GM19324 (cell line): ENCODE measurements at regions not wholly inside any gene's neighbourhood (a gene's known extent, or its start where the extent isn't known, plus 50 kb on each side); places are given as distances from the start of the nearest gene placed in this dataset.

Experiments used
- ATAC-seq: cut with Tn5 transposase; IDR thresholded peaks from one replicate; pipeline ENCODE4 v1.9.1; 2021; ENCODE audit warnings: mild to moderate bottlenecking, moderate library complexity; ENCODE audit not compliant: unreplicated experiment, low FRiP score

GRCh38 chr5:167570431-167570830, 721.0 kb upstream of the WWC1 start:
- no peak for ATAC-seq

GRCh38 chr5:167571824-167572223, 719.6 kb upstream of the WWC1 start:
- ATAC-seq = no peak

DNA sequence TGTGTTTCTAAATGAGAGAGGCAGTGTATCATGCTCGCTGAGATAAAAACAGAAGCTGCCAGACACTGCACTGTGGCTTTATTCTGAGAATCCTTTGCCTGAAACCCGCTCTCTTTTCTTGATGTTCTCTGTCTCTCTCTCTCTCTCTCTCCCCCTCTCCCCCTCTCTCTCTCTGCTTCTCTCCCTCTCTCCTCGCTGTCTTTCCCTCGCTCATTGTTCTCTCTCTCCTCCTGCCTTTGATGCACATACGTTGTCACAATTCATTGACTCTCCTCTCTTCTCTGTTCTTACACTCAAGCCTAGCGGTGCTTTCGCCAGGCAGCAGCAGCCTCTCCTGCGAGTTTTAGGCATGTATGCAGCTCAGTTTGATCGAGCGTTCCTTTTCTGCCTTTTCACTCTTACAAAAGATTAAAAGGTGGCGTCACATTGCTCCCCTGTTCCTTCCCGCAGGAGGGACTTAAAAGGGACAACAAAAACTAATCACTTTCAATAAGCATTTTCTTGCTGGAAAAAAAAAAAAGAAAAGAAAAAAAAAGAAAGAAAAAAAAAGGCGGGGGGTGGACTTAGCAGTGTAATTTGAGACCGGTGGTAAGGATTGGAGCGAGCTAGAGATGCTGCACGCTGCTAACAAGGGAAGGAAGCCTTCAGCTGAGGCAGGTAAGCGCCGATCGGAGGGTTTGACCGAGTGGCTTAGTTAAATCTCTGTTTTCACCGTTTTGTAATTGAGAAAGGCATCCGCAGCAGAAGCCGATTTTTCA, 717.9 kb upstream of the WWC1 start:
- no peak for ATAC-seq

GRCh38 chr5:167574464-167574863, 717.0 kb upstream of the WWC1 start:
- ATAC-seq = no peak

DNA sequence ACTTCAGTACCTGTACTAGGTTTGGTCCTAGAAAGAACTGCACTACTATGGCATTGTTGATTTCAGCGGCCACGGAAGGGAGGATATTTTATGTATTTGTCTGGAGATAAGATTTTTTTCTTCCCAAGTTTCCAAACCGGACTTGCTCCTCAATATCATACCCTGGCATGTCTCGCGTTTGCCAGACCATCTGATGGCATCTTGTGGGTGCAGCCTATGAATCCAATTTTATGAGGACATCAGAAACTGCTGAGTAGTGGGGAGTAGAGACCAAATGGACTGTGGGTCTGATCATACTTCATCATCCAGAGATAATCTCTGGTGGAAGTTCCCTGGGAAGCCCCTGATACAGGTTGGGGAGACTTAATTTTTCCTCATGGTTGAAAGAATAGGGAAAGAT, 716.1 kb upstream of the WWC1 start:
- ATAC-seq = no peak

DNA sequence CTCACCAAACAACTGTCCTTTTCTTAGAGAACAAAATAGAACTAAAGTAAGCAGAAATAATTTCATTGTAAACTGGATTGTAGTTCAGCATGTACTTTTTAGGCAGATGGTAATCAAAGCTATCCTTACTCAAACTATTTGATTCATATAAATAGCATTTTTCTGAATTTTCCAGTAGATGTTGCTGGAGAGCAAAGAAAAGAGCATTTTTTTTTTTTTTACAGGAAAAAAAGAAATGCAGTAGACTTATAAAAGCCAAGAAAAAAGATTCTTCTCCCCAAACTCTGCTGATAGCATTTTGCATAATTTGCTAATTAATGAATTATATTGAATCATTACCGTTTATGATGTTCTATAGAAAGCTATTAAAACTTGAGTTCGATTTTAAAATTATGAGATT, 715.3 kb upstream of the WWC1 start:
- ATAC-seq = no peak

- no peak for ATAC-seq
These were observed 714.5 kb upstream of the WWC1 start for GRCh38 chr5:167576897-167577296.

DNA sequence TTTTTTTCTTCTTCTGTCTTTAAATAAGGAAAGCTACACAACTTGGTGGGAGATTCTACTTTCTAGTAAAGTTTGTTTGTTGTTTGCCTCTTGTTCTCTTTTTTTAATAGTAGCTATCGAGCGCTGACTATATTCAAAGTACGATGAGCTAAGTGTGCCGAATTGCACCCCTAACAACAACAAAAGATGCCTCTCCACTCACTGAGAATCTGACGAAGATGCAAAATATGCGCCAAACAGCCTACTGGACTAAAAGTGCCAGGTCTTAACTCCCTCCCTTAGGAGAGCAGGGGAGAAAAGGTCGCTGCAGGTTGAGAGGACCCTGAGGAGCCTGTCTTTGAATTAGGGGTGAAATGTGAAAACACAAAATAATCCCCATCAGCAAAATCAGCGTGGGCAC, 713.8 kb upstream of the WWC1 start:
- no peak for ATAC-seq

DNA sequence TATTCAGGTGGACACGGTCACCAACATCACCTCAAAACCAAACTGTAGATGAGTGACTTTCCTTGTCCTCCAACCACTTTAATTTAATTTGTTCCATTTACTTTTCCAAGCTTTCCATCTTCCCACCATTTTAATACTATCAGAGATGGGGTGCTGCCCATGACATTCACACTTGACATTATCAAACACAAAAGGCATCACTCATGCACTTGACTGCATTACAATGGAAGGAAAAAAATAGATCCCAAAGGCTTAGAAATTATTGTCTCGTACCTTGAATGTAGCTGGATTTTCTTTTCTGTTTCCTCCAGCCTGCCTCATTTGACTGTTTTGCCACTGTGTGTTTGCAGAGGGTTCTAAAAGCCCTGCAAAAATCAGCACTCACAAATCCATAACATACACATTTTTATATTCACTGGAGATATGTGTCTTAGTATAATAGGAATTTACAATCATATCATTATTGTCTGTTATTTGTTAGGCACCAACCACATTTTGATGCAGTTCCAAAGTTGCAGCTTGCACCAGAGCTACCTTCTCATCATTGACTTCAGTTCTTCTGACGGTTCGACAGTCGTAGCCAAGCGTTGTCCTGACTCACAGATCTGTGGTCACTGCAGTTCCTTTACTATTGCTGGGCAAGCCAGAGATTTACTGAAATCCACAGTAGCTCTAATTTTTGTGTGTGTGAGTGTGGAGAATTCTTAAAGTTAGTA, 712.3 kb upstream of the WWC1 start:
- ATAC-seq = no peak

DNA sequence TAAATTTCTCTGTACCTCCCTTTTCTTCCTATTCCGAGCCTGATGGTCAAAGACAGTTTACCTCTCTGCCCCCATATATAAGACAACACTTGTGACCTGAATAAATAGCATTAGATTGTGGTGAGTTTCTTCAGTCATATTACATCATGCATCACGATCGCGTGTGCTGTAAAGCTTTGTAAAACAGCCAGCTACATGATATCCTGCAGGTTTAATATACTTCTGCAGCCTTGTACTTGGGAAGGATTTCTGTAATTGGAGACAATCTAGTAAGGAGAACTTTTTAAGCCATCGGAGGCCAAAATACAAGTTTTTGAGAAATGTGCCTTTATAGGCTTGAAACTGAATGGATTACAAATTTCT, 711.8 kb upstream of the WWC1 start:
- ATAC-seq = no peak

DNA sequence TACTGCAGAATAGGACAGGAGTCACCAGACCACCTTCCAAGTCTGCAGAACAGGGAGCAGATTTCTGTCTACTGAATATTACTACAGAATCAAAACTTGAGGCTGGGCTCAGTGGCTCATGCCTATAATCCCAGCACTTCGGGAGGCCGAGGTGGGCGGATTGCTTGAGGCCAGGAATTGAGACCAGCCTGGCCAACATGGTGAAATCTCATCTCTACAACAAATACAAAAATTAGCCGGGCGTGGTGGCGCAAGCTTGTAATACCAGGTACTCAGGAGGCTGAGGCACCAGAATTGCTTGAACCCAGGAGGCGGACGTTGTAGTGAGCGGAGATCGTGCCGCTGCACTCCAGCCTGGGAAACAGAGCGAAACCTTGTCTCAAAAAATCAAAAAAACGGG, 710.8 kb upstream of the WWC1 start:
- ATAC-seq = no peak

GRCh38 chr5:167582283-167582682, 709.2 kb upstream of the WWC1 start:
- no peak for ATAC-seq

DNA sequence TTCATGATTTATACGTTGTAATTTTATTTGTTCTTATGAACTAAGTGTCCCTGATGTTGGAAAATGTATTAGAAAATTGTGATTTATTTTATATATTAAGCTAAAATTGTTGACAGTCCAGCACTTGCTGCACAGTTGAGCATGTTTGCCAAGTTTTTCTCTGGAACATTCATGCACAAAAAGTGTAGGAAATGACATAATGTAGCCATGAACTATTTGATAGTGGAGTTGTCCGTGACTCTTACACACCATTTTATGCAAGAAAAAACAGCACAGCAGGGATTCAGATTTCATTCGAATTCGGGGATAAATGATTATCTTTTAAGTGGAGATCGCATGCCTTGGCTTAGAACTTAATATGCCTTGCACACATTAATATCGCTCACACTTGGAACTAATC, 708.6 kb upstream of the WWC1 start:
- ATAC-seq = no peak

GRCh38 chr5:167585184-167585583, 706.3 kb upstream of the WWC1 start:
- ATAC-seq = no peak

GRCh38 chr5:167587772-167588437, 703.5 kb upstream of the WWC1 start:
- ATAC-seq = no peak

DNA sequence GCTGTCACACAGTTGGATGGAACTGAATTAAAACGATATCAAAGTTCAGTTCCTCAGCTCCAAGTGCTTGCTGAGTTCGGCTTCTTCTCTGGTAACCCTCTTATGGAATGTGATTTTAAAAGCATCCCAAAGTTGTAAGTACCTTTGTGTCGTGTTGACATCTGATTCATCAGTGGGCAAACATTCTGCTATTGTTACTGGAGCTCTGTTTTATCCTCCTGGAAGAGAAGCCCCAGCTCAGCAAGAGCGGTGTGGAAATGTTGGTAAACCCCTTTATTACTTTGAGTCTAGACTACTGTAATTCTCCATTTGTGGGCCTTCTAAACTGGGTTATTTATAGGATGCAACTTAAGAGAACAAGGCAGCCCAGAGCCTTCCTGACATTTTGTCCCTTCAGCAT, 699.3 kb upstream of the WWC1 start:
- no peak for ATAC-seq

DNA sequence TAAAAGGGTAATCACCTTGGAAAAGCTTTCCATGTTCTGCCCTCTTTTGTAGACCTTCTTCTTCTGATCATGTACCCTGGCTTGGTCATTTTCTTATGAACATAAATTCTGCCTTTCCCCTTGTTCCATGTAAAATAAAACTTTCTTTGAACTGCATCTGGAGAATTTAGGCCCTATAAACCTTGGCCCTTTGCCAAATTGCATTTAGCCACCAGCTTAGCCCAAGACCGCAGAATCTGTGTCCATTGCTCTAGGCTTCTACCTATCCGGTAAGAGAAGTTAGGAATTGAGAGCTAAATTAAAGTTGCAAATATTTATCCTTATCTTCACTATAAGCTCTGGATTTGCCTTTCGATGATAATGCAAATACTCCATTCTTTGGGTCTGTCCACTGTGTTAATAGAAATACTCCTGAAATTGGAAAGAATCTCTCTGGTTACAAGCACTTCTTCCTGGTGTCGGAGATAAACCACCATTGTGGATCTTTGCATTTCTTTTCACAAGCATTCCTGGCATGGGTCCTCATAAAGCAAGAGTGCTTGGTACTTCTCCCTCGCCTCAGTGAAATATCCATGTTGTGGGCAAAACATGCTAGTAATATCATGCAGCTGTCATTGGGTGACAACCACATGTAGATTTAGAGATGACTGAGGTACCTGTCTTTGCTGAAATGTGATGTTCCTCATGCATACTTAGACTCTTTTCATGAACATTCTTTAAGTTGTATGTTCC, 698.0 kb upstream of the WWC1 start:
- ATAC-seq = no peak

GRCh38 chr5:167594061-167594435, 697.4 kb upstream of the WWC1 start:
- ATAC-seq = no peak

GRCh38 chr5:167594750-167595149, 696.7 kb upstream of the WWC1 start:
- no peak for ATAC-seq

DNA sequence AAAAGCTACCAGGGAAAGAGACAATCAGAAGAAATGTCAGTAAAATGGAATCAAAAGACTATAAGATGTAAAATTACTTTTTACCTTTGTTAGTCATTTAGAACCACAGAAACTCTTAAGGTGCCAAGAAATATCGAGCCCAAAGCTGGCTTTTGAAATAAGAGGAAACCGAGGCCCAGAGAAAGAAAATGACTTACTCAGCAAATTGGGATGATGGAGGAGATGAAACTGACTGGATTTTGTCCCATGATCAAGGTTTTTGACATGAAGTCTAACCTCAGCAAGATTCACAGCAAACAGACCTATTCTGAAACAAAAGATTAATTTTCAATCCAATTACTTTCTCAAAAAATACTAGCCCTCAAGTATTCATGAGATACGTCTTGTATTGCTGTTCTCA, 696.2 kb upstream of the WWC1 start:
- ATAC-seq = no peak

GRCh38 chr5:167598166-167598565, 693.3 kb upstream of the WWC1 start:
- no peak for ATAC-seq
